ENCODE measurements at regions not wholly inside any gene's neighbourhood (a gene's known extent, or its start where the extent isn't known, plus 50 kb on each side); places are given as distances from the start of the nearest gene placed in this dataset.
"Not testable (repeated sequence)": the region's sequence is repeated elsewhere in the genome, so short reads cannot be mapped to it uniquely, and the experiment has no call there.

- no peak for DNase-seq
Observed at GRCh38 chr11:22567759-22568158, 57.9 kb downstream of the FANCF start.

- DNase-seq = no peak
Observed at GRCh38 chr11:22566293-22566692, 59.3 kb downstream of the FANCF start.

GRCh38 chr11:22561283-22561682 is 64.3 kb downstream of the FANCF start:
- no peak for DNase-seq

- DNase-seq = no peak
Observed at GRCh38 chr11:22559416-22559815, 66.2 kb downstream of the FANCF start.

GRCh38 chr11:22558664-22559063 is 67.0 kb downstream of the FANCF start:
- no peak for DNase-seq

- no peak for DNase-seq
Observed at GRCh38 chr11:22556381-22556780, 69.2 kb downstream of the FANCF start.

GRCh38 chr11:22555881-22556280 is 69.7 kb downstream of the FANCF start:
- DNase-seq = no peak

- DNase-seq = no peak
Observed at GRCh38 chr11:22554221-22554620, 71.4 kb downstream of the FANCF start.

- DNase-seq = no peak
Observed at GRCh38 chr11:22552885-22553284, 72.7 kb downstream of the FANCF start.

GRCh38 chr11:22546746-22547145 is 78.9 kb downstream of the FANCF start:
- no peak for DNase-seq

- DNase-seq = no peak
Observed at GRCh38 chr11:22543261-22543660, 82.4 kb downstream of the FANCF start.

- no peak for DNase-seq
Observed at GRCh38 chr11:22539821-22540256, 85.8 kb downstream of the FANCF start.

- DNase-seq = no peak
Observed at GRCh38 chr11:22536071-22536470, 89.6 kb downstream of the FANCF start.

GRCh38 chr11:22528612-22529429 is 96.8 kb downstream of the FANCF start:
- not testable (repeated sequence) for DNase-seq

- DNase-seq = no peak
Observed at GRCh38 chr11:22522225-22522624, 103.4 kb downstream of the FANCF start.

GRCh38 chr11:22521226-22521625 is 104.4 kb downstream of the FANCF start:
- DNase-seq = no peak

GRCh38 chr11:22520521-22520920 is 105.1 kb downstream of the FANCF start:
- DNase-seq = no peak

GRCh38 chr11:22518344-22518743 is 107.3 kb downstream of the FANCF start:
- not testable (repeated sequence) for DNase-seq

GRCh38 chr11:22516111-22516510 is 109.5 kb downstream of the FANCF start:
- DNase-seq = no peak

GRCh38 chr11:22512457-22512856 is 113.2 kb downstream of the FANCF start:
- DNase-seq = no peak

GRCh38 chr11:22510741-22511140 is 114.9 kb downstream of the FANCF start:
- DNase-seq = no peak

- DNase-seq = no peak
Observed at GRCh38 chr11:22510010-22510409, 115.6 kb downstream of the FANCF start.

- no peak for DNase-seq
Observed at GRCh38 chr11:22508665-22509064, 117.0 kb downstream of the FANCF start.

GRCh38 chr11:22497474-22497873 is 128.1 kb downstream of the FANCF start:
- no peak for DNase-seq

All from occipital lobe (tissue), 1 donor.